ENCODE measurements at regions not wholly inside any gene's neighbourhood (a gene's known extent, or its start where the extent isn't known, plus 50 kb on each side); places are given as distances from the start of the nearest gene placed in this dataset.

DNA sequence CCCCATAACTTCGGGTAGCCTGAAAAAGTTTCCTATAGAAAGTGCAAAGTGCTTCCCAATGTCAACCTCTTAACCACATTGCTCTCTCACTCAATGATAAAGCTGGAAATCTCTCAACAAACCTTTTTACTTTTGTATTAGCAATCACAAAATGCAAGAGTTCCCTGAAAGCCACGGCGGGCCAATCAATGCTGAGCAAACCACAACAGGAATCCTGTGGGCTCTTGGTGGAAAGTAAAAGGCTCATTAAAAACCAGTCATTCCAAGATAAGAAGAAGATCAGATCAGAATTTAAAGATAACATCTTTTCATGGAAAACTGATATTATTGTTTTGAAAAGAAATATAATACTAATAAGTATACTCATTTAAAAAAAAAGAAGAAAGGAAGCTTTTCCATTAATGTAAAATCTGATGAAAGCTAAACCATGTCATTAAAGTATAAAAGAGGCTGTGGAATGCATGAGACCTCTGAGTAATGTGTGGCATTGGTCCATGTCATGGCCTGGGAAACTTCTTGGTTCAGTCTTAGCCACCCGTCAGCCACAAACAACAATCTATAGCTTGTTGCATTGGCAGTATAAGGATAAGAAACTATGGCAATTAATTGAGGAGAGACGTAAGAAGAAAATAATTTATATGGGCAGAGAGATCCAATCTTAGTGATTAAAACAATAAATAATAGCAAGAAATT is 1066.1 kb upstream of the SORCS1 start:
- Histone ChIP-seq H3K36me3 (no peaks in the 10 kb centered on the region), H3K4me1 (no peaks in the 10 kb centered on the region), H4K20me1 (no peaks in the 10 kb centered on the region), H3K4me2 (no peak overlapping the region), H3K9ac (no peak overlapping the region), H3K9me3 (no peaks in the 10 kb centered on the region), H3K27me3 (no peaks in the 10 kb centered on the region), H3K4me3 (no peak overlapping the region), H3K27ac (no peak overlapping the region)
- no peak for TF ChIP-seq Cebpa-rat (IDR thresholded peaks at IDR 0.05)

DNA sequence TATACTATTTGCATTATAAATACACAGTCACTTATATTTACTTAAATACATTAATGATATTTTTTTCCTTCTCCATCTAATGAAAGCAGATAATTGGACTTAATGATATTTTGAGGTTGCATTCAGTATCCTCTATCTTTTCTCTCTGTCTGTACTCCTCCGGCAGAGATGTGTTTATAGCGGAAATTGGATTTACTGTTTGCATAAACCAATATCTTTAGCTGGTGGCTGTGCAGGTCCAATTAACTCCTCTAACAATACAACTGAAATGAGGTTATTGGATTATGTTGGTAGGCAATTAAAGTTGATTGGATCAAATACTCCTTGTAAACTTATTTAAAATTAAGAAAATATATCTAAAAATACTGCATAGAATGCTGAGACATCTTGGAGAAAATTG is 1044.2 kb upstream of the SORCS1 start:
- no peaks in the 10 kb centered on the region for H3K9me3 ChIP-seq
- H4K20me1 ChIP-seq, result no peaks in the 10 kb centered on the region
- no peaks in the 10 kb centered on the region for H3K27me3 ChIP-seq
- H3K36me3 ChIP-seq, result no peaks in the 10 kb centered on the region
- TF ChIP-seq Cebpa-rat (IDR thresholded peaks at IDR 0.05), result no peak
- no peak overlapping the region for H3K4me3 ChIP-seq
- no peak overlapping the region for H3K9ac ChIP-seq
- no peak overlapping the region for H3K27ac ChIP-seq
- H3K4me2 ChIP-seq, result no peak overlapping the region
- no peaks in the 10 kb centered on the region for H3K4me1 ChIP-seq

DNA sequence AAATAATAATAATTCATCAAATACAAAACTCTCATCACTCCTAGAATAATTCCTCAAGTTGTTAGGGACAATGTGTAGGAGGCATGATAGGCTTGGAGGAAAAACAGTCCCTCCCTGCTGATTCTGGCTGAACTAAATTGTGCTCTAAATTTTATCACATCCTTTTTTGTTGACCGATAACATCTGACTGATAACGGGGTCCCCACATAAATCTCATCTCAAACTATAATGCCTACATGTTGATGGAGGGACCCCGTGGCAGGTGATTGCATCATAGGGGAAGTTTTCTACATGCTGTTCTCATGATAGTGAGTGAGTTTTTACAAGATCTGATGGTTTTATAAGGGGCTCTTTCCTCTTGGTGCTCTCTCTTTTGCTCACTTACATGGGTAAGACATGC is 1043.5 kb upstream of the SORCS1 start:
- H3K27ac ChIP-seq, result no peak overlapping the region

DNA sequence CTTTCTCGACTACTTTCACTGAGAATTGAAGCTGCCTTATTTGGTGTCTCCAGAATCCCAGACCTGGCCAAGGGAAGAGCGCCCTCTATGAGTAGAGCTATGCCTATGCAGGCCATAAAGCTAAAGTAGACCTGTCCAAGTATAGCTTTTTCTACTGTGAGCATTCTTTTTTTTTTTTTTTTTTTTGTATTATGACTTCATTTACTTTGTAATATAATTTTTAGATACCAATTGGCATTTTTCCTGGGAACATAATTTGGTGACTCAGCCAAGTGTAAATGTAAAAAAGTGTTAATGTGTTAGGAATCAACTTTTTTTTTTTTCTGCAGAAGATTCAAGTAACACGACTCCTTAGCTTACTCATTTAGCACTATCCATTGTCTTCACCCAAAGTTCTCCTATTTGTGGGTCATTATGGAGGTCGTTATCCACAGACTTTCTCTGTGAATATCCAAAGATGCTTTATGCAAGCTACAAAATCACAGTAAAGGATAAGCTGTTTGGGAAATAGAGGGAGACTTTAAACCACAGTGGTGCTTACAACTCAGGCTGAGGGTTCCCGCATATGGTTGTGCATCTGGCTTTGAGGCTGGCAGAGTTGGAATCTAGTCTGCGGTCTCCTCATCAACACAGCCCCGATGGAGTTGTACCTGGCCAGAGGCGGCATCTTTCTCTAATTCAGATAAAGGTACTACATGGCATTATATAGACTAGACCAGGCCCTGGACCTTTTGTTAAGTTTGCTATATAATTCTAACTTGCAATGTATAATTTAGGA is 1040.2 kb upstream of the SORCS1 start:
- Histone ChIP-seq H3K27me3 (no peaks in the 10 kb centered on the region), H3K4me2 (no peak overlapping the region), H3K27ac (no peak overlapping the region), H3K9me3 (no peaks in the 10 kb centered on the region), H4K20me1 (no peaks in the 10 kb centered on the region), H3K4me3 (no peak overlapping the region), H3K9ac (no peak overlapping the region), H3K4me1 (no peaks in the 10 kb centered on the region), H3K36me3 (no peaks in the 10 kb centered on the region)
- no peak for TF ChIP-seq Cebpa-rat (IDR thresholded peaks at IDR 0.05)

More for the DNA sequence above, 1043.5 kb upstream of the SORCS1 start:
- Histone ChIP-seq H3K27me3 (no peaks in the 10 kb centered on the region), H3K4me2 (no peak overlapping the region), H3K9ac (no peak overlapping the region), H3K4me1 (no peaks in the 10 kb centered on the region), H3K36me3 (no peaks in the 10 kb centered on the region), H4K20me1 (no peaks in the 10 kb centered on the region), H3K9me3 (no peaks in the 10 kb centered on the region), H3K4me3 (no peak overlapping the region)
- no peak for TF ChIP-seq Cebpa-rat (IDR thresholded peaks at IDR 0.05)

DNA sequence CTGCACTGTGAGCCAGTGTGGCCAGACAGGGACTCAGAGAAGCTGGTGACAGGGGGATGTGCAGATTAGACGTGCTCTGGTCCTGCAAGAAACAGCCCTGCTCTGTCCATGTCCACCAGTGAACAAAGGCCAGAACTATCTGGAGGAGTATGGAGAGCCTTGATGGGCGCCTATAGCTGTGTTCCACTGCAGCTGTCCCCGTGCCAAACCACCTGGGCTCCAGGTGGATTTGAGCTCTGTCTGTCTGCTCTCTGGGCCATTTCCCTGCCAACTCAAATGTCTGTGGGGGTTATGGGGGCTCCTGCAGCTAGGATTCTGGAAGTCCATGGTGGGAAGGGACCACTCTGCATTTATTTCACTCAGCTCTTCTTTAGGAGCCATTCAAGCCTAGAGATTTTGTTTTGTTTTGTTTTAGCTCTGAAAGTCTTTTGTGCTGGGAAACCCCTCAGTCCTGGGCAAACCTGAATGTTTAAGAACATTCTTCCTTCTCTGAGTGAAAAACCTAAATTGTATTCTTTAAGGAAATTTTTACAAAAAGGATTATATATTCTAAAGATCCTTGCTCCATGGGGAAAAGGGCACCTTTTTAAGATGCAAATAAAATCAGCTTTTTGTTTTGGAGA is 1039.5 kb upstream of the SORCS1 start:
- Histone ChIP-seq H4K20me1 (no peaks in the 10 kb centered on the region), H3K4me1 (no peaks in the 10 kb centered on the region), H3K9ac (no peak overlapping the region), H3K27me3 (no peaks in the 10 kb centered on the region), H3K4me3 (no peak overlapping the region), H3K4me2 (no peak overlapping the region), H3K36me3 (no peaks in the 10 kb centered on the region), H3K27ac (no peak overlapping the region), H3K9me3 (no peaks in the 10 kb centered on the region)
- no peak for TF ChIP-seq Cebpa-rat (IDR thresholded peaks at IDR 0.05)

DNA sequence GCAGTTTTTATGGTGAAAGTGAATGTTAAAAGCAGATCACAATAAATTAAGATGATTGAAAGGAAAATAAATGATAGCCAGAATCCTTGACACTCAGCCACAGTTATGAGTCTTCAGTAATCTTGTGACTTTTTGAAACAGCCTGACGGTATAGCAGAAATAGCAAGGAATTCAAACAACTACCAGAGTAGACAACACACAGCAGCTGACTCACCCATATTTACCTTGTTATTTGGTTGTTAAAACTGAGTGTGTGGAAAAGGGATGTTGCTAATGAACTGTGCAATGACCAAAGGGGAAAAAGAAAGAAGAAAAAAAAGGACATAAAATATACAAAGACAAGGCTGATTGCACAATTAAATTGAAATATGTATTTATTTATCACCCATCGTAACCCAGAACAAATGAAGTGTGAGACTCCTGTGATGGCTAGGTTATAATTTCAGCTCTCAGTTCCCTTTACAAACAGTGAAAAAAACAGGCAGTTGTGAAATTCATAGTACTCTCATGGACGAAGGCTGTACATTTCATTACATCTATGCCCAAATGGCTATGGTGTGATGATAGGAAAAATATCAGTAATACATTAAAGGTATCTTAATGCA is 1023.0 kb upstream of the SORCS1 start:
- H3K4me1 ChIP-seq, result no peaks in the 10 kb centered on the region
- H3K9me3 ChIP-seq, result no peaks in the 10 kb centered on the region
- H3K27me3 ChIP-seq, result no peaks in the 10 kb centered on the region
- no peaks in the 10 kb centered on the region for H3K36me3 ChIP-seq
- no peak overlapping the region for H3K9ac ChIP-seq
- no peak for TF ChIP-seq Cebpa-rat (IDR thresholded peaks at IDR 0.05)
- no peak overlapping the region for H3K4me3 ChIP-seq
- H4K20me1 ChIP-seq, result no peaks in the 10 kb centered on the region
- no peak overlapping the region for H3K27ac ChIP-seq
- H3K4me2 ChIP-seq, result no peak overlapping the region

DNA sequence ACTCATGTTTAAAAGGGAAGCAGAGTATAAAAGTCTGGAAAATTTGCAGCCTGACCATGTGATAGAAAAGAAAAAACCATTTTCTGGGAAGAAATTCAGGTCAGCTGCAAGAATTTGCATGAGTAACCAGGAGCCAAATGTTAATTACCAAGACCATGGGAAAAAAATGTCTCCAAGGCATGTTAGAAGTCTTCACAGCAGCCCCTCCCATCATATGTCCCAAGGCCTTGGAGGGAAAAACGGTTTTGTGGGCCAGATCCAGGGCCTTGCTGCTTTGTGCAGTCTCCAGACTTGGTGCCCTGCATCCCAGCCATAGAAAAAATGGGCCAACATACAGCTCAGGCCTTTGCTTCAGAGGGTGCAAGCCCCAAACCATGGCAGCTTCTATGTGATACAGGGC is 1019.6 kb upstream of the SORCS1 start:
- Histone ChIP-seq H3K9me3 (no peaks in the 10 kb centered on the region), H4K20me1 (no peaks in the 10 kb centered on the region)

DNA sequence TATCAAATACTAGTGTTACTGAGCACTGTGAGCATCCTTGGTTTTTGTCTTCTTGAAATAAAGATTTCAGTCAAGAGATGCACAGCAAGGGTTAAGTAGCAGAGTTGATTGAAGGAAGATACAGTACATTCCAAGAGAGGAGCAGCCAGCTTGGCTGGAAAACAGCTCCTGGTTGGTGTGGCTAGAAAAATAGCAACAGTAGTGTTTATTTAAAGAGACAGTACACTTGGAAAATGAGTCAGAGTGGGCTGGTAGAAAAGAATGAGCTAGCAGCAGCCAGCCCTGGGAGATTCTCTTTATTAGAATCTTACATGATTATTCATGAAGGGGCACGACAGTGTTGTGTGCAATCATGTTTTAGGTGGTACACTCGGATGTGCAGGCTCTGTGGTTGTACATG is 1016.4 kb upstream of the SORCS1 start:
- Histone ChIP-seq H3K4me3 (no peak overlapping the region), H3K27ac (no peak overlapping the region), H3K27me3 (no peaks in the 10 kb centered on the region), H3K9me3 (no peaks in the 10 kb centered on the region), H3K4me1 (no peaks in the 10 kb centered on the region), H3K9ac (no peak overlapping the region), H3K4me2 (no peak overlapping the region), H4K20me1 (no peaks in the 10 kb centered on the region), H3K36me3 (no peaks in the 10 kb centered on the region)
- no peak for TF ChIP-seq Cebpa-rat (IDR thresholded peaks at IDR 0.05)

More for the DNA sequence above, 1019.6 kb upstream of the SORCS1 start:
- H3K4me1 ChIP-seq, result no peaks in the 10 kb centered on the region
- H3K36me3 ChIP-seq, result no peaks in the 10 kb centered on the region
- no peak overlapping the region for H3K9ac ChIP-seq
- TF ChIP-seq Cebpa-rat (IDR thresholded peaks at IDR 0.05), result no peak
- no peak overlapping the region for H3K4me3 ChIP-seq
- no peak overlapping the region for H3K4me2 ChIP-seq
- H3K27me3 ChIP-seq, result no peaks in the 10 kb centered on the region
- no peak overlapping the region for H3K27ac ChIP-seq

DNA sequence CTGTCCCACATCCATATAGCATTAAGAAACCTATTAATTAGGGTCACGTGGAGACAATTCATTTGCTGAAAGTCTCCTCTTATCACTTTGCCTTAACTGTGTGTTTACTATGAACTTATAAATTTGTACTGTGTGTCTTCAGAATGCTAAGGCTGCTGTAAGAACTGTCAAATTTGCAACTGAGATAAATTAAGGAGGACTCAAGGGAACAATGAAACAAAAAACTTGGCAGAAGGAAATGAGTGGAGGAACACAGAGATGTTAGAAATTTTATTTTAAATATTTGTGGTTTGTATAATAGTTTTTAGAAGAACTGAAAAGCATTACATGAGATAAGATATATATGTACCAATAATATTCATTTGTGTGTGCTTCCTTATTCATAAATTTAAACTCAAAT is 1005.3 kb upstream of the SORCS1 start:
- no peaks in the 10 kb centered on the region for H3K36me3 ChIP-seq
- no peaks in the 10 kb centered on the region for H3K9me3 ChIP-seq
- no peaks in the 10 kb centered on the region for H3K27me3 ChIP-seq
- no peaks in the 10 kb centered on the region for H4K20me1 ChIP-seq
- no peak overlapping the region for H3K4me2 ChIP-seq
- H3K4me3 ChIP-seq, result no peak overlapping the region
- H3K4me1 ChIP-seq, result no peaks in the 10 kb centered on the region
- no peak overlapping the region for H3K27ac ChIP-seq
- no peak overlapping the region for H3K9ac ChIP-seq
- TF ChIP-seq Cebpa-rat (IDR thresholded peaks at IDR 0.05), result no peak

DNA sequence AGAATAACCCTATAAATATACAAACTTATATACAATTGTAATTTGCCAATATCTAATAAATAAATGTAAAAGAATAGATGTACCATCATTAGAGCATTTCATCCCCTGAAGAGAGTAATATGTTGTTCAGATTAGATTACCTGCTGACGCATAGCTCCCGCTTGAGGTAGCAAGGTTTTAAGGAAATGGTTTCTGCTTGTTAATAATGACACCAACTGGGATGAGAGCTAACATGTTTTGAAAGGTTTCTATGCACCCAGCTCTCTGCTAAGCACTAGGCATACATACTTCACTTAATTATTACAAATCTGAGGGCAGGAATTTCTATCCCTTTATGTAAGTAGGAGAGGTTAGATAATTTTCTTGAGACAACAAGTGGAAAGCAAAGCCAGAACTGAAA is 1003.3 kb upstream of the SORCS1 start:
- no peaks in the 10 kb centered on the region for H3K9me3 ChIP-seq
- no peaks in the 10 kb centered on the region for H3K27me3 ChIP-seq
- H3K36me3 ChIP-seq, result no peaks in the 10 kb centered on the region
- H3K4me3 ChIP-seq, result no peak overlapping the region
- no peak overlapping the region for H3K27ac ChIP-seq
- no peak overlapping the region for H3K4me2 ChIP-seq
- H4K20me1 ChIP-seq, result no peaks in the 10 kb centered on the region
- TF ChIP-seq Cebpa-rat (IDR thresholded peaks at IDR 0.05), result no peak
- no peak overlapping the region for H3K9ac ChIP-seq
- no peaks in the 10 kb centered on the region for H3K4me1 ChIP-seq
